ENCODE measurements at regions not wholly inside any gene's neighbourhood (a gene's known extent, or its start where the extent isn't known, plus 50 kb on each side); places are given as distances from the start of the nearest gene placed in this dataset.

GRCh38 chr2:83081826-83082690, 1377.0 kb downstream of the SUCLG1 start:
- POLR2A ChIA-PET, result no interaction called here
- CTCF ChIA-PET, result no interaction called here
- TF ChIP-seq CTCF (IDR thresholded peaks at IDR 0.05), result no peak
- intact Hi-C loops (cut with micrococcal nuclease), result no loop called here
- ATAC-seq, result no peak
- no peak overlapping the region for H3K4me3 Mint-ChIP-seq
- no peak for DNase-seq
- no peak overlapping the region for H3K27ac Mint-ChIP-seq
- peaks cover 2% of the 10 kb centered on the region for H3K9me3 Mint-ChIP-seq
- H3K4me1 Mint-ChIP-seq (ENCODE audit: low read depth), result no peaks in the 10 kb centered on the region
- H3K36me3 Mint-ChIP-seq (ENCODE audit: low read depth), result no peaks in the 10 kb centered on the region
- H3K27me3 Mint-ChIP-seq, result no peaks in the 10 kb centered on the region

GRCh38 chr2:83079007-83079406, 1380.1 kb downstream of the SUCLG1 start:
- ChIA-PET CTCF (no interaction called here), POLR2A (no interaction called here)
- Mint-ChIP-seq H3K4me1 (ENCODE audit: low read depth) (no peaks in the 10 kb centered on the region), H3K27ac (no peak overlapping the region), H3K9me3 (no peaks in the 10 kb centered on the region), H3K4me3 (no peak overlapping the region), H3K27me3 (no peaks in the 10 kb centered on the region), H3K36me3 (ENCODE audit: low read depth) (no peaks in the 10 kb centered on the region)
- no peak for TF ChIP-seq CTCF (IDR thresholded peaks at IDR 0.05)
- DNase-seq (no peak), ATAC-seq (no peak)
- intact Hi-C loops (cut with micrococcal nuclease), result no loop called here

GRCh38 chr2:83072767-83073166, 1386.3 kb downstream of the SUCLG1 start:
- ChIA-PET POLR2A (no interaction called here), CTCF (no interaction called here)
- DNase-seq (no peak), ATAC-seq (no peak)
- TF ChIP-seq CTCF (IDR thresholded peaks at IDR 0.05), result no peak
- Mint-ChIP-seq H3K4me3 (no peak overlapping the region), H3K9me3 (no peaks in the 10 kb centered on the region), H3K4me1 (ENCODE audit: low read depth) (no peaks in the 10 kb centered on the region), H3K36me3 (ENCODE audit: low read depth) (no peaks in the 10 kb centered on the region), H3K27me3 (no peaks in the 10 kb centered on the region), H3K27ac (no peak overlapping the region)
- intact Hi-C loops (cut with micrococcal nuclease), result no loop called here

- ChIA-PET POLR2A (no interaction called here), CTCF (no interaction called here)
- TF ChIP-seq CTCF (IDR thresholded peaks at IDR 0.05), result no peak
- Mint-ChIP-seq H3K4me3 (no peak overlapping the region), H3K27ac (no peak overlapping the region), H3K36me3 (ENCODE audit: low read depth) (no peaks in the 10 kb centered on the region), H3K9me3 (no peaks in the 10 kb centered on the region), H3K27me3 (no peaks in the 10 kb centered on the region), H3K4me1 (ENCODE audit: low read depth) (no peaks in the 10 kb centered on the region)
- DNase-seq (no peak), ATAC-seq (no peak)
- intact Hi-C loops (cut with micrococcal nuclease), result no loop called here
Observed at GRCh38 chr2:83071914-83072313, 1387.2 kb downstream of the SUCLG1 start.

GRCh38 chr2:83071352-83071751, 1387.7 kb downstream of the SUCLG1 start:
- ATAC-seq, result no peak

More at GRCh38 chr2:83071352-83071751, 1387.7 kb downstream of the SUCLG1 start:
- Mint-ChIP-seq H3K4me3 (no peak overlapping the region), H3K4me1 (ENCODE audit: low read depth) (no peaks in the 10 kb centered on the region), H3K27ac (no peak overlapping the region), H3K27me3 (no peaks in the 10 kb centered on the region), H3K9me3 (peaks cover 2% of the 10 kb centered on the region), H3K36me3 (ENCODE audit: low read depth) (no peaks in the 10 kb centered on the region)
- no peak for TF ChIP-seq CTCF (IDR thresholded peaks at IDR 0.05)
- CTCF ChIA-PET, result no interaction called here
- POLR2A ChIA-PET, result no interaction called here
- intact Hi-C loops (cut with micrococcal nuclease), result no loop called here
- DNase-seq, result no peak

Data from activated CD8-positive, alpha-beta T cell treated with anti-CD3 and anti-CD28 coated beads for 36 hours (primary cell).